ENCODE measurements at regions not wholly inside any gene's neighbourhood (a gene's known extent, or its start where the extent isn't known, plus 50 kb on each side); places are given as distances from the start of the nearest gene placed in this dataset.
"Not testable (repeated sequence)": the region's sequence is repeated elsewhere in the genome, so short reads cannot be mapped to it uniquely, and the experiment has no call there.

GRCh38 chr5:158261674-158262367 lies 402.9 kb upstream of the CLINT1 start:
- DNase-seq (ENCODE audit: low read depth): no peak

- DNase-seq (ENCODE audit: low read depth): no peak
These were observed 397.2 kb upstream of the CLINT1 start for GRCh38 chr5:158256096-158256495.

- no peak for DNase-seq (ENCODE audit: low read depth)
These were observed 396.7 kb upstream of the CLINT1 start for GRCh38 chr5:158255609-158256008.

- DNase-seq (ENCODE audit: low read depth): no peak
These were observed 387.7 kb upstream of the CLINT1 start for GRCh38 chr5:158246661-158247060.

GRCh38 chr5:158245513-158245912 lies 386.6 kb upstream of the CLINT1 start:
- DNase-seq (ENCODE audit: low read depth): no peak

- no peak for DNase-seq (ENCODE audit: low read depth)
These were observed 385.9 kb upstream of the CLINT1 start for GRCh38 chr5:158244882-158245281.

- no peak for DNase-seq (ENCODE audit: low read depth)
These were observed 377.8 kb upstream of the CLINT1 start for GRCh38 chr5:158236511-158237335.

GRCh38 chr5:158235159-158235547 lies 376.2 kb upstream of the CLINT1 start:
- no peak for DNase-seq (ENCODE audit: low read depth)

- DNase-seq (ENCODE audit: low read depth): no peak
These were observed 375.6 kb upstream of the CLINT1 start for GRCh38 chr5:158234323-158235158.

GRCh38 chr5:158233735-158234322 lies 374.9 kb upstream of the CLINT1 start:
- no peak for DNase-seq (ENCODE audit: low read depth)

- DNase-seq (ENCODE audit: low read depth): not testable (repeated sequence)
These were observed 368.4 kb upstream of the CLINT1 start for GRCh38 chr5:158227314-158227713.

- no peak for DNase-seq (ENCODE audit: low read depth)
These were observed 367.6 kb upstream of the CLINT1 start for GRCh38 chr5:158226496-158226895.

- no peak for DNase-seq (ENCODE audit: low read depth)
These were observed 365.3 kb upstream of the CLINT1 start for GRCh38 chr5:158224253-158224652.

GRCh38 chr5:158223054-158223600 lies 364.2 kb upstream of the CLINT1 start:
- DNase-seq (ENCODE audit: low read depth): no peak

GRCh38 chr5:158212917-158213316 lies 354.0 kb upstream of the CLINT1 start:
- no peak for DNase-seq (ENCODE audit: low read depth)

GRCh38 chr5:158212237-158212636 lies 353.3 kb upstream of the CLINT1 start:
- no peak for DNase-seq (ENCODE audit: low read depth)

GRCh38 chr5:158209219-158209908 lies 350.4 kb upstream of the CLINT1 start:
- DNase-seq (ENCODE audit: low read depth): no peak

GRCh38 chr5:158207733-158208132 lies 348.8 kb upstream of the CLINT1 start:
- no peak for DNase-seq (ENCODE audit: low read depth)

- no peak for DNase-seq (ENCODE audit: low read depth)
These were observed 347.0 kb upstream of the CLINT1 start for GRCh38 chr5:158205992-158206391.

- DNase-seq (ENCODE audit: low read depth): no peak
These were observed 344.3 kb upstream of the CLINT1 start for GRCh38 chr5:158203261-158203660.

GRCh38 chr5:158202801-158203200 lies 343.9 kb upstream of the CLINT1 start:
- DNase-seq (ENCODE audit: low read depth): no peak
